ENCODE measurements at regions not wholly inside any gene's neighbourhood (a gene's known extent, or its start where the extent isn't known, plus 50 kb on each side); places are given as distances from the start of the nearest gene placed in this dataset.
"Not testable (repeated sequence)": the region's sequence is repeated elsewhere in the genome, so short reads cannot be mapped to it uniquely, and the experiment has no call there.

- Histone ChIP-seq H3K9me3 (ENCODE audit: control insufficient read depth in 2 of 3, insufficient read depth in 1 of 3, low read length in 3 of 3) (no peaks in the 10 kb centered on the region), H3K27me3 (ENCODE audit: control insufficient read depth, insufficient read depth, low read length) (no peaks in the 10 kb centered on the region), H3K36me3 (ENCODE audit: control insufficient read depth in 2 of 3, insufficient read depth in 3 of 3, low read length in 3 of 3) (no peaks in the 10 kb centered on the region), H3K4me1 (ENCODE audit: control insufficient read depth in 2 of 3, insufficient read depth in 2 of 3, low read depth in 1 of 3, low read length in 3 of 3) (no peaks in the 10 kb centered on the region), H3K27ac (ENCODE audit: low read depth in 2 of 2, low read length in 2 of 2) (no peak overlapping the region), H3K9ac (ENCODE audit: low read length in 3 of 3) (no peak overlapping the region), H3K4me3 (ENCODE audit: low read length in 3 of 3) (no peak overlapping the region)
- DNase-seq (no peak), FAIRE-seq (no peak)
- intact Hi-C loops (cut with DNase I), result no loop called here
- no peak for TF ChIP-seq CTCF (IDR thresholded peaks at IDR 0.05; ENCODE audit: borderline replicate concordance, extremely low read depth, insufficient read depth)
Measured at GRCh38 chr12:127830065-127830460, 436.9 kb upstream of the TMEM132C start.

- no peak for TF ChIP-seq CTCF (IDR thresholded peaks at IDR 0.05; ENCODE audit: borderline replicate concordance, extremely low read depth, insufficient read depth)
- no peak for FAIRE-seq
- no peak for DNase-seq
Measured at GRCh38 chr12:127830730-127831129, 436.2 kb upstream of the TMEM132C start.

DNA sequence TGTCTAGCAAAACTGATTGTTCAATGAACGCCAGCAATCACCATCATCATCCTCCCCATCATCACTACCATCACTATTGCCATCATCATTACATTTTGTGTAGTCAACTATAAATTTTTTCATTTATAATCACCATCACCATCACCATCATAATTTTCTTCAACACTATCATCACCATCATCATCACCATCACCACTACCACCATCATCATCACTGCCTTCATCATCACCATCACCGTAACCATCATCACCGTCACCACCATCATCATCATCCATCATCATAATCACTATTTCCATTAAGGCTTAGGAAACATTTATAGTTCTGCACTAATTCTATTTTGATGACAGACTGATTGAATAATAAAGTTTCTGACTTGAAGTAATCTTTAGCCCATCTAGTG, 434.8 kb upstream of the TMEM132C start:
- no peaks in the 10 kb centered on the region for H3K27me3 ChIP-seq (ENCODE audit: control insufficient read depth, insufficient read depth, low read length)
- H3K9me3 ChIP-seq (ENCODE audit: control insufficient read depth in 2 of 3, insufficient read depth in 1 of 3, low read length in 3 of 3), result no peaks in the 10 kb centered on the region
- no peak overlapping the region for H3K9ac ChIP-seq (ENCODE audit: low read length in 3 of 3)
- H3K27ac ChIP-seq (ENCODE audit: low read depth in 2 of 2, low read length in 2 of 2), result no peak overlapping the region
- no peak for TF ChIP-seq CTCF (IDR thresholded peaks at IDR 0.05; ENCODE audit: borderline replicate concordance, extremely low read depth, insufficient read depth)
- intact Hi-C loops (cut with DNase I), result no loop called here
- DNase-seq, result no peak
- no peaks in the 10 kb centered on the region for H3K36me3 ChIP-seq (ENCODE audit: control insufficient read depth in 2 of 3, insufficient read depth in 3 of 3, low read length in 3 of 3)
- no peak for FAIRE-seq
- no peak overlapping the region for H3K4me3 ChIP-seq (ENCODE audit: low read length in 3 of 3)
- H3K4me1 ChIP-seq (ENCODE audit: control insufficient read depth in 2 of 3, insufficient read depth in 2 of 3, low read depth in 1 of 3, low read length in 3 of 3), result no peaks in the 10 kb centered on the region

More at GRCh38 chr12:127830730-127831129, 436.2 kb upstream of the TMEM132C start:
- H3K4me3 ChIP-seq (ENCODE audit: low read length in 3 of 3), result no peak overlapping the region
- H3K9me3 ChIP-seq (ENCODE audit: control insufficient read depth in 2 of 3, insufficient read depth in 1 of 3, low read length in 3 of 3), result no peaks in the 10 kb centered on the region
- H3K27ac ChIP-seq (ENCODE audit: low read depth in 2 of 2, low read length in 2 of 2), result no peak overlapping the region
- intact Hi-C loops (cut with DNase I), result no loop called here
- H3K36me3 ChIP-seq (ENCODE audit: control insufficient read depth in 2 of 3, insufficient read depth in 3 of 3, low read length in 3 of 3), result no peaks in the 10 kb centered on the region
- no peaks in the 10 kb centered on the region for H3K27me3 ChIP-seq (ENCODE audit: control insufficient read depth, insufficient read depth, low read length)
- H3K9ac ChIP-seq (ENCODE audit: low read length in 3 of 3), result no peak overlapping the region
- no peaks in the 10 kb centered on the region for H3K4me1 ChIP-seq (ENCODE audit: control insufficient read depth in 2 of 3, insufficient read depth in 2 of 3, low read depth in 1 of 3, low read length in 3 of 3)

DNA sequence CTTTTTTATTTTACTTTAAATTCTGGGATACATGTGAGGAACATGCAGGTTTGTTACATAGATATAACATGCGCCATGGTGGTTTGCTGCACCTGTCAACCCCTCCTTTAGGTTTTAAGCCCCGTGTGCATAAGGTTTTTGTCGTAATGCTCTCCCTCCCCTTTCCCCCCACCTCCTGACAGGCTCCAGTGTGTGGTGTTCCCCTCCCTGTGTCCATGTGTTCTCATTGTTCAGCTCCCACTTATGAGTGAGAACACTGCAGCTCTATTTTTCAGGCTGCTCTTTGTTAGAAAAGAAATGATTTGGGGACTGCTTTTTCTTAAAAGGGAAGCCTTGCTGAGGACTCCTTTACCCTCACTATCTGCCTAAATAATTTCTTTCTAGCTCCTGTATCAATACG, 430.2 kb upstream of the TMEM132C start:
- H3K9me3 ChIP-seq (ENCODE audit: control insufficient read depth in 2 of 3, insufficient read depth in 1 of 3, low read length in 3 of 3); H3K9ac ChIP-seq (ENCODE audit: low read length in 3 of 3); intact Hi-C loops (cut with DNase I); H3K27ac ChIP-seq (ENCODE audit: low read depth in 2 of 2, low read length in 2 of 2); H3K36me3 ChIP-seq (ENCODE audit: control insufficient read depth in 2 of 3, insufficient read depth in 3 of 3, low read length in 3 of 3); DNase-seq; H3K4me1 ChIP-seq (ENCODE audit: control insufficient read depth in 2 of 3, insufficient read depth in 2 of 3, low read depth in 1 of 3, low read length in 3 of 3); FAIRE-seq; H3K4me3 ChIP-seq (ENCODE audit: low read length in 3 of 3); H3K27me3 ChIP-seq (ENCODE audit: control insufficient read depth, insufficient read depth, low read length): not testable (repeated sequence)
